Prostate gland (tissue), 2 donors: ENCODE measurements at regions not wholly inside any gene's neighbourhood (a gene's known extent, or its start where the extent isn't known, plus 50 kb on each side); places are given as distances from the start of the nearest gene placed in this dataset.

Experiments used
- DNase-seq: peaks from one replicate; pipeline ENCODE4 v3.0.0-alpha.2; 2019; ENCODE audit warnings: low spot score
- H3K27ac ChIP-seq, 2 donors: fragments of 200-600 bp; sonication (generic); 2 replicates each; pipeline ENCODE4 v1.5.1; 2017 to 2019
- H3K27me3 ChIP-seq: fragments of 200-600 bp; sonication (generic); replicated peaks from 2 replicates; pipeline ENCODE4 v1.5.1; 2019; ENCODE audit not compliant: insufficient read depth
- H3K36me3 ChIP-seq, 2 donors: fragments of 200-600 bp; sonication (generic); 1 replicate in 1 of 2; 2 replicates in 1 of 2; pipeline versions ENCODE4 v1.5.1 to v1.8.1; 2017 to 2019
- H3K4me1 ChIP-seq: fragments of 200-600 bp; sonication (generic); replicated peaks from 2 replicates; pipeline ENCODE4 v1.5.1; 2019
- H3K4me3 ChIP-seq, 2 donors: fragments of 200-600 bp; sonication (generic); 2 replicates each; pipeline ENCODE4 v1.5.1; 2017 to 2019
- H3K9me3 ChIP-seq: fragments of 200-600 bp; sonication (generic); 2 replicates; pipeline ENCODE4 v1.5.1; 2017
- POLR2A ChIP-seq: fragments of 450-650 bp; IDR thresholded peaks from one replicate; pipeline ENCODE4 v1.6.1; 2016; ENCODE audit warnings: antibody characterized with exemption, mild to moderate bottlenecking
- POLR2AphosphoS5 ChIP-seq: sonication (generic); formaldehyde crosslinking; IDR thresholded peaks from one replicate; pipeline ENCODE4 v1.6.1; 2017; ENCODE audit warnings: antibody characterized with exemption
- WGBS: methylation state at CpG from one replicate; pipeline ENCODE4 v1.1.5; 2018; 5-methylcytosine and 5-hydroxymethylcytosine counted together
- intact Hi-C: fragments of 100-400 bp; cut with DNase I; formaldehyde crosslinking; loops from one replicate; pipeline ENCODE4 v1.14.2; 2022
- TF ChIP-seq, protein P1 (sequence below), 4 experiments: fragments of 200-600 bp in 2 of 4; fragments of 450-650 bp in 2 of 4; sonication (generic) in 2 of 4; IDR thresholded peaks; 1 replicate in 3 of 4; 2 replicates in 1 of 4; pipeline ENCODE4 v1.5.1; 2016 to 2019; ENCODE audit warnings: antibody characterized with exemption in 4 of 4, mild to moderate bottlenecking in 2 of 4, moderate library complexity in 2 of 4

DNA sequence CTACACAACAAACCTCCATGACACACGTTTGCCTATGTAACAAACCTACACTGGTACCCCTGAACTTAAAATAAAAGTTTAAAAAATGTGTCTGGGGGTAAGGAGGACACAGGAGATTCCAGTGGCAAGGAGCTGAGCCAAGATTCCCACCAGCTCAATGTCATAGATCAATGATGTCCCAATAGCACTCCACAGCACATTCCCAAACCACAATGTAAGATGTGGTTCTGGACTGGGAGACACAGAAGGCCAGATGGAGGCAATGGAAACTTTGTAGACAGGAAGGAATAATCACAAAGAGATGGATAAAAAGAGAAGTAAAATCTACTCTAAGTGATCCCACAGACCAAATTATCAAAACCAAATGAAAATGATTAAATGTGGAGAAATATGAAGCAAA is 312.4 kb upstream of the SOX11 start:
- Histone ChIP-seq H3K4me1 (no peaks in the 10 kb centered on the region), H3K27me3 (no peaks in the 10 kb centered on the region), H3K27ac (no peak overlapping the region), H3K36me3 (no peaks in the 10 kb centered on the region), H3K9me3 (no peaks in the 10 kb centered on the region), H3K4me3 (no peak overlapping the region)
- TF ChIP-seq POLR2AphosphoS5, result no peak
- TF ChIP-seq POLR2A, result no peak
- TF ChIP-seq, protein P1, sequence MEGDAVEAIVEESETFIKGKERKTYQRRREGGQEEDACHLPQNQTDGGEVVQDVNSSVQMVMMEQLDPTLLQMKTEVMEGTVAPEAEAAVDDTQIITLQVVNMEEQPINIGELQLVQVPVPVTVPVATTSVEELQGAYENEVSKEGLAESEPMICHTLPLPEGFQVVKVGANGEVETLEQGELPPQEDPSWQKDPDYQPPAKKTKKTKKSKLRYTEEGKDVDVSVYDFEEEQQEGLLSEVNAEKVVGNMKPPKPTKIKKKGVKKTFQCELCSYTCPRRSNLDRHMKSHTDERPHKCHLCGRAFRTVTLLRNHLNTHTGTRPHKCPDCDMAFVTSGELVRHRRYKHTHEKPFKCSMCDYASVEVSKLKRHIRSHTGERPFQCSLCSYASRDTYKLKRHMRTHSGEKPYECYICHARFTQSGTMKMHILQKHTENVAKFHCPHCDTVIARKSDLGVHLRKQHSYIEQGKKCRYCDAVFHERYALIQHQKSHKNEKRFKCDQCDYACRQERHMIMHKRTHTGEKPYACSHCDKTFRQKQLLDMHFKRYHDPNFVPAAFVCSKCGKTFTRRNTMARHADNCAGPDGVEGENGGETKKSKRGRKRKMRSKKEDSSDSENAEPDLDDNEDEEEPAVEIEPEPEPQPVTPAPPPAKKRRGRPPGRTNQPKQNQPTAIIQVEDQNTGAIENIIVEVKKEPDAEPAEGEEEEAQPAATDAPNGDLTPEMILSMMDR (IDR thresholded peaks at IDR 0.05), result no peak
- intact Hi-C loops, result no loop called here
- WGBS, result 92% methylated on average over 1 of the region's 1 CpG
- no peak for DNase-seq

DNA sequence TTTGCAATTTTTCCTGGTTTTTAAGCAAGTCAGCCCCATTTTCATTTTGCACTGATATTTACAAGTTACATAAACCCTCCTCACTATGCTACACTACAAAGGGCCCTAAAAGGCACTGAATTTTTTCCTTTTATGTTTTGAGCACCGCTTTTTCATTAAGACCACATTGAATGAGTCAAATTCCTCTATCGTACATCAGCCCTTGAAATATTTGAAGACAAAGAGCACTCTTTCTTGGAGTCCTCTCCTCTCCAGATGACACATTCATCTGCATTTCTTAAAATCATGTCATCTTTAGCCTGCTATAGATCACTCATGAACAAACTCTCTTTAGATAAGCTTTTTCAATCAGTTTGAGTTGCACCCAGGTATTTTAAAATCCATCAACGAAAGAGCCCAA is 306.6 kb upstream of the SOX11 start:
- Histone ChIP-seq H3K27ac (no peak overlapping the region), H3K27me3 (no peaks in the 10 kb centered on the region), H3K4me3 (no peak overlapping the region), H3K9me3 (no peaks in the 10 kb centered on the region), H3K4me1 (no peaks in the 10 kb centered on the region), H3K36me3 (no peaks in the 10 kb centered on the region)
- DNase-seq, result no peak
- TF ChIP-seq, protein P1 (IDR thresholded peaks at IDR 0.05), result no peak
- TF ChIP-seq POLR2AphosphoS5, result no peak
- no peak for TF ChIP-seq POLR2A
- 86% methylated on average over 3 of the region's 3 CpGs for WGBS
- intact Hi-C loops, result no loop called here

DNA sequence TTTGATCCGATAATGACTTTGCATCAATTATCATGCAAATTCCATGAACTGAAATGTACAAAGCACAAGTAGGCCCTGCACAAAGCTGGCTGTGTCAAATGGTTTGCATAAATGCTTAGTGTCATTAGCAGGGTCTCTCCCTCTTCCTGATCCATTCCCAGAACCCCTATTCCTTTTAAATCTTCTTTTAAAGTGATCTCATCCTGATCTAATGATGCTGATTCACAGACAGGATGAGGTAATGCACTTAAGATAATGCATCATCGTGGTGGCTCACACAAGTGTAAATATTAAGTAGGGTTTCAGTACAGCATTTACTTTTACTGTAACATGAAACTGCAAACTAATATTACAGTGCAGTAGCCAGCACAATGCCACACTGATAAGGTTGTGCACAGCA is 304.8 kb upstream of the SOX11 start:
- 58% methylated on average over 2 of the region's 2 CpGs for WGBS
- Histone ChIP-seq H3K27me3 (no peaks in the 10 kb centered on the region), H3K4me1 (no peaks in the 10 kb centered on the region), H3K27ac (no peak overlapping the region), H3K36me3 (no peaks in the 10 kb centered on the region), H3K4me3 (no peak overlapping the region), H3K9me3 (no peaks in the 10 kb centered on the region)
- TF ChIP-seq, protein P1 (IDR thresholded peaks at IDR 0.05), result no peak
- TF ChIP-seq POLR2AphosphoS5 (no peak), POLR2A (no peak)
- no peak for DNase-seq
- intact Hi-C loops, result no loop called here

DNA sequence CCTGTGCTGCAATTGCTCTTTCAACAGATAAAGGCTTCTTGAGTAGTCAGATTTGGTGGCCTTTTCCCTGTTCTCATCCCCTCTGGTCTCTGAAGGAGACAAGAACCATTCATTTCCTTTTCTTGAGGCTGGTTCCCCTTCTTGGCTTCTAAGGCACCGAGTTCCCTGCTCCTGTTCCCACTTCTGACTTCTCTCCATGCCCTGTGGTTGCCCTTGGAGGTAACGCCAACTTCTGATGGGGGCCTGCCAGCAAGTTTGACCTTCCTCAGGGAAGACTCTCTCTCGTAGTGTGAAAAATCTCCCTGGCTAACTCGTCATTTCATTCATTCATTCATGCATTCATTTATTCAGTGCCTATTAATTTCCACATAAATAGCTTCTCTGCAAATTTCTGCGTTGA is 302.4 kb upstream of the SOX11 start:
- DNase-seq, result no peak
- TF ChIP-seq POLR2AphosphoS5 (no peak), POLR2A (no peak)
- TF ChIP-seq, protein P1 (IDR thresholded peaks at IDR 0.05), result no peak
- Histone ChIP-seq H3K4me1 (no peaks in the 10 kb centered on the region), H3K9me3 (no peaks in the 10 kb centered on the region), H3K36me3 (no peaks in the 10 kb centered on the region), H3K27me3 (no peaks in the 10 kb centered on the region), H3K27ac (no peak overlapping the region), H3K4me3 (no peak overlapping the region)
- WGBS, result 86% methylated on average over 5 of the region's 5 CpGs
- intact Hi-C loops, result no loop called here

DNA sequence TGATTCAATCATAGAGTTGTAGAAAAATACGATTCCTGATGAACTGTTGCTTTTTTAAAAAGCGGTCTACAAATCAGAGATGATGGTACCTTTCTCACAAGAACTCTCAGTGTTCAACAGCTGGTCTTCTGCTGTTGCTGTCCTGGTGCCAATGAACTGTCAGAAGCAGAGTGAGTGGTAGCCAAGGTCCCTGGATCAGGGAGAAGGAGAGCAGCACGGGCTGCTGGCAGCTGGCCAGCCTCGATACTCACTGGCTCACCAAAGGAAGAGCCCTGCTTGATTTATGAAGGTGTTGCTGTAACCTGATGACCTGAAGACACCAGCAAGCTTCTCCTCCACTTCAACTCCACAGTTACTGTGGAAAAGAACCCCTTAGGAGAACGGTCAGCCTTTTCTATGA is 300.8 kb upstream of the SOX11 start:
- TF ChIP-seq POLR2A, result no peak
- TF ChIP-seq POLR2AphosphoS5, result no peak
- TF ChIP-seq, protein P1 (IDR thresholded peaks at IDR 0.05), result no peak
- Histone ChIP-seq H3K9me3 (no peaks in the 10 kb centered on the region), H3K36me3 (no peaks in the 10 kb centered on the region), H3K27me3 (no peaks in the 10 kb centered on the region), H3K4me1 (no peaks in the 10 kb centered on the region), H3K4me3 (no peak overlapping the region), H3K27ac (no peak overlapping the region)
- WGBS, result 45% methylated on average over 5 of the region's 5 CpGs
- no peak for DNase-seq
- intact Hi-C loops, result no loop called here
